Peyer's patch (tissue), 4 donors: ENCODE measurements at regions not wholly inside any gene's neighbourhood (a gene's known extent, or its start where the extent isn't known, plus 50 kb on each side); places are given as distances from the start of the nearest gene placed in this dataset.

Experiments
- CTCF ChIP-seq, 6 experiments: fragments of 450-650 bp in 4 of 6; fragments of 200-600 bp in 2 of 6; sonication (generic) in 1 of 6; IDR thresholded peaks; one replicate each; pipeline ENCODE4 v1.5.1; 2017 to 2019; ENCODE audit warnings: antibody characterized with exemption in 6 of 6, mild to moderate bottlenecking in 3 of 6, moderate library complexity in 1 of 6
- POLR2A ChIP-seq, 2 donors: fragments of 450-650 bp; IDR thresholded peaks; one replicate each; pipeline ENCODE4 v1.5.1; 2017; ENCODE audit warnings: antibody characterized with exemption in 2 of 2, mild to moderate bottlenecking in 2 of 2, moderate library complexity in 2 of 2

- TF ChIP-seq CTCF (IDR thresholded peaks at IDR 0.05) (no peak), POLR2A (IDR thresholded peaks at IDR 0.05) (no peak)
Measured at GRCh38 chr5:66516550-66516949, 79.6 kb upstream of the MAST4 start.
